Vagina (tissue), 2 donors: ENCODE measurements at regions not wholly inside any gene's neighbourhood (a gene's known extent, or its start where the extent isn't known, plus 50 kb on each side); places are given as distances from the start of the nearest gene placed in this dataset.

ENCODE experiments used
- CTCF ChIP-seq, 3 experiments: fragments of 450-650 bp in 2 of 3; fragments of 200-600 bp in 1 of 3; sonication (generic) in 1 of 3; IDR thresholded peaks; one replicate each; pipeline ENCODE4 v1.5.1; 2017 to 2019; ENCODE audit warnings: antibody characterized with exemption in 3 of 3, mild to moderate bottlenecking in 2 of 3, moderate library complexity in 2 of 3
- POLR2A ChIP-seq, 2 donors: fragments of 450-650 bp; IDR thresholded peaks; one replicate each; pipeline ENCODE4 v1.6.1; 2017; ENCODE audit warnings: antibody characterized with exemption in 2 of 2, mild to moderate bottlenecking in 2 of 2, moderate library complexity in 2 of 2

DNA sequence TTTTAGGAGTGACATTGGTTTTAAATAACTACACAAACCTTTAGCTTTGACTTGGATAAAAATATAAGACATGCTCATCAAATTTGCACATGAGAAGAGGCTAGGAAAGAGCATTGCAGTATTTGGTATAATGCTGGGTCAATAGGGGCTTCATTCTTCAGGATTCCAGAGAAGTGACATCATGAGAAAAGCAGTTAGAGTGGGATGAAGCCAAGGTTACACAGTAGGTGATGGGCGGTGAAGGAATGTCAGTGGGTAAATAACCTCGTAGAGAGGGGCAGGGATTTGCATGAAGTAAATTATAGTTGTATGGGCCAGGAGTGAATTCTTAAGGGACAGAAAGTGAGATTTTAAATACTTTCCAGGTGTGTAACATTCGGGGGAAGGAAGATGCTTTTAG is 216.2 kb downstream of the RFPL4B start:
- no peak for TF ChIP-seq POLR2A (IDR thresholded peaks at IDR 0.05)
- TF ChIP-seq CTCF (IDR thresholded peaks at IDR 0.05), result no peak
